ENCODE measurements at regions not wholly inside any gene's neighbourhood (a gene's known extent, or its start where the extent isn't known, plus 50 kb on each side); places are given as distances from the start of the nearest gene placed in this dataset.
"Not testable (repeated sequence)": the region's sequence is repeated elsewhere in the genome, so short reads cannot be mapped to it uniquely, and the experiment has no call there.

DNA sequence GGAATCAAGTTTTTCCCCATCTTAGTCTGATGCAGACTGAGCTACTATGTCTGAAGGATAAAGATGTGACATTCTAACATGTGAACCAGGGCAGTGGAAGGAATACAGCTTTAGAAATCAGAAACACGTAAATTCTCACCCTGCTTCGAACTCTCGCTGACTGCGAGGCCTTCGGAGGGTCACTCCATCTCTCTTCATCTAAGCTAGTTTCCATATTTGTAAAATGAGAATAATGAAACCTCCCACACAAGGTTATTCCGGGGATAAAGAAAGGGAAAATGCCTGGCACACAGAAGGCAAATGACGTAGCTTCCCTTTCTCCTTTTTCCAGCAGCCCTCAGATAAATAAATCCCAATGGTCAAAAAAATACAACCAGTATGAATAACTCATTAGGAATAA, 152.0 kb downstream of the ATP6V0E2 start:
- TF ChIP-seq TAF1 (IDR thresholded peaks at IDR 0.05; ENCODE audit: borderline replicate concordance, low read depth, low read length); POLR2A (IDR thresholded peaks at IDR 0.05; ENCODE audit: low read depth, low read length); POLR2AphosphoS5 (IDR thresholded peaks at IDR 0.05; ENCODE audit: low read depth, low read length): not testable (repeated sequence)

Measured in GM12892 (cell line).